CD14-positive monocyte (primary cell): ENCODE measurements at regions not wholly inside any gene's neighbourhood (a gene's known extent, or its start where the extent isn't known, plus 50 kb on each side); places are given as distances from the start of the nearest gene placed in this dataset.

Experiments
- DNase-seq, 3 donors: peaks; one replicate each; pipeline ENCODE4 v3.0.0-alpha.2; 2011 to 2022
- H2AFZ ChIP-seq: 2 replicates; pipeline ENCODE4 v1.6.0; 2012; ENCODE audit warnings: mild to moderate bottlenecking, low read depth, low read length, inconsistent platforms; ENCODE audit not compliant: insufficient read depth, poor library complexity, severe bottlenecking
- H3K27ac ChIP-seq, 2 donors: 1 replicate in 1 of 2; 2 replicates in 1 of 2; pipeline ENCODE4 v1.5.1; 2012 to 2013; ENCODE audit warnings: low read length in 2 of 2, control low read depth in 1 of 2, inconsistent platforms in 1 of 2, low read depth in 1 of 2, mild to moderate bottlenecking in 1 of 2
- H3K27me3 ChIP-seq, 2 donors: one replicate each; pipeline versions ENCODE4 v1.6.0 to v1.6.1; 2011 to 2013; ENCODE audit warnings: low read length in 2 of 2; ENCODE audit not compliant: control insufficient read depth in 2 of 2, insufficient read depth in 2 of 2
- H3K36me3 ChIP-seq, 2 donors: replicated peaks in 1 of 2; 1 replicate in 1 of 2; 2 replicates in 1 of 2; pipeline versions ENCODE4 v1.5.1 to v1.6.1; 2012 to 2013; ENCODE audit warnings: low read length in 2 of 2, control low read depth in 1 of 2, inconsistent platforms in 1 of 2, mild to moderate bottlenecking in 1 of 2; ENCODE audit not compliant: insufficient read depth in 2 of 2, control insufficient read depth in 1 of 2
- H3K4me1 ChIP-seq, 2 donors: 1 replicate in 1 of 2; 2 replicates in 1 of 2; pipeline versions ENCODE4 v1.5.1 to v1.6.1; 2012 to 2013; ENCODE audit warnings: low read length in 2 of 2, control low read depth in 1 of 2, inconsistent platforms in 1 of 2, mild to moderate bottlenecking in 1 of 2, moderate library complexity in 1 of 2; ENCODE audit not compliant: insufficient read depth in 2 of 2, control insufficient read depth in 1 of 2
- H3K4me2 ChIP-seq: replicated peaks from 2 replicates; pipeline ENCODE3; 2012; ENCODE audit warnings: low read length, moderate library complexity, mild to moderate bottlenecking; ENCODE audit not compliant: poor library complexity, severe bottlenecking; ENCODE audit errors: extremely low read depth
- H3K4me3 ChIP-seq, 3 experiments: fragments of 200-600 bp in 1 of 3; sonication (generic) in 1 of 3; replicated peaks in 1 of 3; 1 replicate in 2 of 3; 2 replicates in 1 of 3; pipeline ENCODE4 v1.5.1; 2011 to 2013; ENCODE audit warnings: low read length in 3 of 3, mild to moderate bottlenecking in 3 of 3, control low read depth in 2 of 3, low read depth in 2 of 3, inconsistent platforms in 1 of 3, moderate library complexity in 1 of 3
- H3K79me2 ChIP-seq: 2 replicates; pipeline ENCODE4 v1.6.0; 2012; ENCODE audit warnings: mild to moderate bottlenecking, control low read depth, inconsistent platforms, low read length, moderate library complexity; ENCODE audit not compliant: insufficient read depth
- H3K9ac ChIP-seq: 2 replicates; pipeline ENCODE4 v1.6.0; 2017; ENCODE audit warnings: low read length, mild to moderate bottlenecking; ENCODE audit not compliant: insufficient read depth, poor library complexity, severe bottlenecking
- H3K9me3 ChIP-seq, 2 donors: replicated peaks in 1 of 2; 1 replicate in 1 of 2; 2 replicates in 1 of 2; pipeline versions ENCODE4 v1.5.1 to v1.6.1; 2012 to 2013; ENCODE audit warnings: low read length in 2 of 2, control low read depth in 1 of 2; ENCODE audit not compliant: control insufficient read depth in 1 of 2, insufficient read depth in 1 of 2
- H4K20me1 ChIP-seq: 2 replicates; pipeline ENCODE4 v1.6.0; 2012; ENCODE audit warnings: mild to moderate bottlenecking, low read length, control low read depth, moderate library complexity; ENCODE audit not compliant: insufficient read depth
- H3K27ac Mint-ChIP-seq, 7 donors: one replicate each; pipeline ENCODE4 v1.8.0; 2020; ENCODE audit warnings: mild to moderate bottlenecking in 7 of 7, mixed read lengths in 7 of 7, moderate library complexity in 6 of 7, inconsistent platforms in 2 of 7
- H3K27me3 Mint-ChIP-seq, 3 donors: one replicate each; pipeline ENCODE4 v1.8.0; 2021 to 2022; ENCODE audit warnings: low read depth in 3 of 3, mild to moderate bottlenecking in 3 of 3, mixed read lengths in 3 of 3, moderate library complexity in 3 of 3, inconsistent platforms in 1 of 3
- H3K36me3 Mint-ChIP-seq, 2 donors: one replicate each; pipeline ENCODE4 v1.8.0; 2020; ENCODE audit warnings: mixed read lengths in 2 of 2, inconsistent platforms in 1 of 2, mild to moderate bottlenecking in 1 of 2
- H3K4me1 Mint-ChIP-seq: one replicate; pipeline ENCODE4 v1.8.0; 2020; ENCODE audit warnings: mild to moderate bottlenecking, mixed read lengths
- H3K4me3 Mint-ChIP-seq, 2 donors: one replicate each; pipeline ENCODE4 v1.8.0; 2020; ENCODE audit warnings: mild to moderate bottlenecking in 2 of 2, mixed read lengths in 2 of 2, moderate library complexity in 1 of 2
- H3K9me3 Mint-ChIP-seq, 7 donors: one replicate each; pipeline ENCODE4 v1.8.0; 2020 to 2022; ENCODE audit warnings: mixed read lengths in 7 of 7, mild to moderate bottlenecking in 6 of 7, moderate library complexity in 6 of 7, inconsistent platforms in 2 of 7
- WGBS: methylation state at CpG from one replicate; pipeline ENCODE4 v1.1.5; 2013; ENCODE audit warnings: missing lambda C conversion rate; ENCODE audit not compliant: insufficient coverage; 5-methylcytosine and 5-hydroxymethylcytosine counted together
- intact Hi-C, 2 donors: fragments of 100-400 bp; cut with micrococcal nuclease; formaldehyde crosslinking; loops; one replicate each; pipeline versions ENCODE4 v1.15.0 to v1.15.1; 2023
- TF ChIP-seq, protein P1 (sequence below): fragments of 200-600 bp; IDR thresholded peaks from one replicate; pipeline ENCODE4 v1.8.0; 2022; ENCODE audit warnings: antibody characterized with exemption, mild to moderate bottlenecking

- Histone ChIP-seq H3K4me2 (no peak overlapping the region), H3K36me3 (no peaks in the 10 kb centered on the region), H3K4me1 (no peaks in the 10 kb centered on the region), H3K4me3 (no peak overlapping the region), H3K79me2 (no peaks in the 10 kb centered on the region), H3K27me3 (no peaks in the 10 kb centered on the region), H3K9me3 (peaks cover 0 to 2% of the 10 kb centered on the region in 2 donors), H2AFZ (no peak overlapping the region), H4K20me1 (no peaks in the 10 kb centered on the region), H3K27ac (no peak overlapping the region), H3K9ac (no peak overlapping the region)
- TF ChIP-seq, protein P1, sequence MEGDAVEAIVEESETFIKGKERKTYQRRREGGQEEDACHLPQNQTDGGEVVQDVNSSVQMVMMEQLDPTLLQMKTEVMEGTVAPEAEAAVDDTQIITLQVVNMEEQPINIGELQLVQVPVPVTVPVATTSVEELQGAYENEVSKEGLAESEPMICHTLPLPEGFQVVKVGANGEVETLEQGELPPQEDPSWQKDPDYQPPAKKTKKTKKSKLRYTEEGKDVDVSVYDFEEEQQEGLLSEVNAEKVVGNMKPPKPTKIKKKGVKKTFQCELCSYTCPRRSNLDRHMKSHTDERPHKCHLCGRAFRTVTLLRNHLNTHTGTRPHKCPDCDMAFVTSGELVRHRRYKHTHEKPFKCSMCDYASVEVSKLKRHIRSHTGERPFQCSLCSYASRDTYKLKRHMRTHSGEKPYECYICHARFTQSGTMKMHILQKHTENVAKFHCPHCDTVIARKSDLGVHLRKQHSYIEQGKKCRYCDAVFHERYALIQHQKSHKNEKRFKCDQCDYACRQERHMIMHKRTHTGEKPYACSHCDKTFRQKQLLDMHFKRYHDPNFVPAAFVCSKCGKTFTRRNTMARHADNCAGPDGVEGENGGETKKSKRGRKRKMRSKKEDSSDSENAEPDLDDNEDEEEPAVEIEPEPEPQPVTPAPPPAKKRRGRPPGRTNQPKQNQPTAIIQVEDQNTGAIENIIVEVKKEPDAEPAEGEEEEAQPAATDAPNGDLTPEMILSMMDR: no peak
- Mint-ChIP-seq H3K4me1 (no peaks in the 10 kb centered on the region), H3K27ac (no peak overlapping the region), H3K36me3 (no peaks in the 10 kb centered on the region), H3K9me3 (peaks cover 0 to 7% (median 0%) of the 10 kb centered on the region in 7 donors), H3K27me3 (peaks cover 0 to 3% (median 0%) of the 10 kb centered on the region in 3 donors), H3K4me3 (no peak overlapping the region)
- DNase-seq: no peak
- intact Hi-C loops: no loop called here
- 100% methylated on average over 1 of the region's 2 CpGs for WGBS
These were observed 178.8 kb downstream of the PDCD6IP start for GRCh38 chr3:33977227-33977626.

- no peak overlapping the region for H3K27ac Mint-ChIP-seq
- no peak for DNase-seq
- intact Hi-C loops: no loop called here
- Histone ChIP-seq H2AFZ (no peak overlapping the region), H3K36me3 (no peaks in the 10 kb centered on the region), H3K9ac (no peak overlapping the region), H3K27me3 (no peaks in the 10 kb centered on the region), H3K4me1 (no peaks in the 10 kb centered on the region), H3K79me2 (no peaks in the 10 kb centered on the region), H4K20me1 (no peaks in the 10 kb centered on the region), H3K4me2 (no peak overlapping the region), H3K27ac (no peak overlapping the region), H3K9me3 (no peaks in the 10 kb centered on the region), H3K4me3 (no peak overlapping the region)
- TF ChIP-seq, protein P1: no peak
- no peaks in the 10 kb centered on the region for H3K27me3 Mint-ChIP-seq
- H3K4me3 Mint-ChIP-seq: no peak overlapping the region
- no peaks in the 10 kb centered on the region for H3K36me3 Mint-ChIP-seq
- 58% methylated on average over 3 of the region's 3 CpGs for WGBS
- H3K9me3 Mint-ChIP-seq: peaks cover 0 to 4% (median 2%) of the 10 kb centered on the region in 7 donors
- H3K4me1 Mint-ChIP-seq: no peaks in the 10 kb centered on the region
These were observed 181.8 kb downstream of the PDCD6IP start for GRCh38 chr3:33980252-33980651.
